GM19395 (cell line): ENCODE measurements at regions not wholly inside any gene's neighbourhood (a gene's known extent, or its start where the extent isn't known, plus 50 kb on each side); places are given as distances from the start of the nearest gene placed in this dataset.

Source experiments
- ATAC-seq: cut with Tn5 transposase; IDR thresholded peaks from one replicate; pipeline ENCODE4 v1.9.1; 2021; ENCODE audit warnings: mild to moderate bottlenecking, moderate library complexity; ENCODE audit not compliant: unreplicated experiment

DNA sequence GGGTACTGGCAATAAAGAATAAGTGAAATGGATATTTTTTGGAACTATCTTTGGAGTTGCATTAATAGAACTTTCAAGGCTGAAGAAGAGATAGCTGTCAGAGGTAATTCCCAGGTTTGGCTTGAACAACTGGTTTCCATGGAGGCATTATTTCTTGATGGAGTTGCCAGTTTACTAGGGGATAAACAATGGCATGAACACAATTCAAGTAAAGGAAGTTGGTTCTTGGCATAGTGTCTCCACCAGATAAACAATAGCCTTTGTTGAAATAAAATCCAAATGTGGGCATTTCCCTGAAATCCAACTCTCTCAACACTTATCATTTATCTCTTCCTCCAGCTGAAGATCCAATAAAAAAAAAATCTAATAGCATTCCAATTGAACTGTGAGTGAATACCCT, 454.9 kb downstream of the C6orf118 start:
- ATAC-seq, result no peak

DNA sequence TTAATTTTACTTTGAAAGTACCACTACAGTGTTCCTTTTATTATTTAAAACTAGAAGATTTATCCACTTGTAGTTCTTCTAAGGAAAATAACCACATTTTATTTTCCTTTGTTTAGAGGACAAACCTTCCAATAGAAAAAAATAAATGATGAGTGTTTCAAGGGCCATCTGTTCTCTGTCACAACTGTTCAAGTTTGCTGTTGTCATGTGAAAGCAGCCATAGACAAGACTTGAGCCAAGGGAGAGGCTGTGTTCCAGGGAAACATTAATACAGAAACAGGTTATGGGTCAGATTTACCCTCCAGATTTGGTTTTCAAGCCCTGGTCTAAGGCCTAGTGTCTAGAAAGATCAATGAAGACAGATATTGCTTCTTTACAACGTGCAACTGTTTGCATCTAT, 463.6 kb downstream of the C6orf118 start:
- no peak for ATAC-seq

DNA sequence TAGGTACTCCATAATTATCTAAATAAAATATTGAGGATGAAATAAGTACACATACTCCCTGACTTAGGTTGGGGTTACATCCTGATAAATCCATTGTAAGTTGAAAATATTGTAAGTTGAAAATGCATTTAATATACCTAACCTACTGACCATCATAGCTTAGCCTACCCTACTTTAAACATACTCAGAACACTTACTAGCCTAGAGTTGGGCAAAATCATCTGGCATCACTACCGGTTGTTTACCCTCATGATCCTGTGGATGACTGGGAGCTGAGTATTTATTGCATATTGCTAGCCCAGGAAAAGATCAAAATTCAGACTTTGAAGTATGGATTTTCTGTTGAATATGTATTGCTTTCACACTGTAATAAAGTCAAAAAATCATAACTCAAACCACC, 467.3 kb downstream of the C6orf118 start:
- ATAC-seq, result no peak

DNA sequence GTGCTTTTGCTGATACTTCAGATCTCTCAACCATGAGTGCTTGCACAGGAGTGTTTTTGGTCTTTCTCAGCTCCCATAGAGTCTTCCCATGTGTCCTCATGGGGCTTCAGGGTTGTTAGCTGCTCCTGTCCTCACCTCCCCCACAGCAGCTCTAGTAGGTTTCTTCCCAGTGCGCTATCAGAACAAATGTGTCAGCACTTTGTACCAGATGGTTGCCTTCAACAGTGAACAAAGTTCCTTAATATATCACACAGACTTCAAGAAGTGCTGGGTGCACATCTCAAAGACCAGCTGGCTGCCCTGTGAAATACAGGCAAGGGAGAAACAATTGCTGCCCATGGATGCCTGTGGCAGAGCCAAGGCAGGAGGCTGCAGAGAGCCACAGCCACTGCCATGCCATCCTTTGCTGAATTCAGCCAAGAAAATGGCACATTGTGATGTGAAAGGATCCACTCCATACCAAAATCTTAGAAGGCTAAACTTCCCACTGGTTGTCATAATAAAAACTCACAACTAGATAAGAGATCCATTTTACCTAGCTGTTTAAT, 471.3 kb downstream of the C6orf118 start:
- no peak for ATAC-seq

DNA sequence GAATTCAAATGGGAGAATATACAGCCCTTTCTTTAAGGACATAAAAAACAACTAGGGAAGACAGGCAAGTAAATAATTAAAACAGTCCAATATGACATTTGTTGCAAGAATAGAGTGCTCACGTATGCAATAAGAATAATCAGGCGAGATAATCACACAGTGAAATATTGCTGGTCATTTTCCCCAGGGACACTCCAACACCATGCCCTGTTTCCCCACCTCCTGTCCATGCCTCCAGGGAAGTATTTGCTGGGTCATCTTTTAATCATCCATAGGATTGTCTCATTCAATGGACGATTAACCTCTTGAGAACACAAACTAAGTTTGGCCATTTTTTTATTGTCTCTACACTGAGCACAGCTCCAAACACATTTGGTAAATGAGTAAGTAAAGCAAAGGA, 472.9 kb downstream of the C6orf118 start:
- no peak for ATAC-seq

DNA sequence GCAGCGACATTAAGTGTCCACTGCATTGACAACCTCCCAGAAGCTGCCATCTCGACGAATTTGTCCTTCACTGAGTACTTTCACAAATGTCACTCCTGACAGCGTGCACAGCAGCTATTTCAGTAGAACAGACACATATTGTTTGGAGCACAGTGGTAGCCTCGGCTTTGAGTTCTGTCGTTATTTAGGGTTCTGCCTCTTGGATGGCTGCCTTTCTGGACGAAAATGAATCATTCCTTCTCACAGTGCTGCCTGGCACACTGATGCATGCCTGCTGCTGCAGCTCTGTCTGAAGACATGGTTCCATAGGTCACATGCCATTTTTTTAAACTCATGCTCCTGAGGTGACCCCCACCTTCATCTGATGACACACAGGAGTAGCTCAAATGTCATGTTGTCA, 477.0 kb downstream of the C6orf118 start:
- no peak for ATAC-seq

DNA sequence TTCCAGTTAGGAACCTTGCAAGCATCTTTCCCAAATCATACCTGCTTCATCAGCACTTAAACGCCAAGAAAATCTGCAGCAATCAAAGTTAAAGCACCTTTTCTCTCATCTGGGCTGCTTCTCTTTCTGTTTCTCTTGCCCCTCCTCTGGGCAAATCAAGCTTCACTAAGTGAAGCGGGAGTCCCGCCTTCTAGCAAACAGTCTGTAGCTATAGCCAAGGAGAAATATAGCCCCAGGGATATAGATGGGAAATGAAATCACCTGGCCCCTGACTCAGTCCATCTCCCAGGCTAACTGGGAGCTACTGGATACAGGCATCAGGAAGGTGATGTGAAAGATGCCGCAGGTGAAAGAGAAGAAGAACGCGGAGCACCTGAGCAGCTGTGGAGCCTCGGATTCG, 481.9 kb downstream of the C6orf118 start:
- ATAC-seq, result no peak

DNA sequence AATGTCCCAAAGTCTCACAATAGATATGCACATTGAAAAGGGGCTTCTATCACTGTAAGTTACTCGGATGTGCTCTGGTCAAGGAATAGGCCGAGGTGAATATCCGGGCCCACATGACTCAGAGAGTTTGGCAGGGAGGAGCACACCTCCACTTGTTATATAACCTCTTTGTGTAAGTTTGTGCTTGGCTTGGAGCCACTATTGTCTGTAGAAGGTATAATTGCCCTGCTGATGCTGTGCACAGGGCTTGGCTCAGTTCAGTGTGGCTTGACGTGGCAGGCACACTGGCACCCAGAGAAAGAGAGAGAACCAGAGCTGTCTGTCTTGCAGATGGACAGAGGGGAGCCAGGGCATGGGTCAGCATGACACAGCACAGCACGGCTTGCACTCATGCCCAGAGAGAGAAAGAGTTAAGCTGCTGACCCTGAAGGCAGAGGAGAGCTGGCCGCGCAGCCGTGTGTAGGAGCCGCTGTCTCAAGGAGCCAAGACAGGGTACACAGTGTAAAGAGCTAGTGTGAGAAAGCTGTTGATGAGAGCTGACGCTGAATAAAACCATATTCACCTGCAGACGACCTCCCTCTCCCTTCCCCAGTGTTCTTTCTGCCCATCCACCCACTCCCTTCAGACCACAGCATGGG, 482.5 kb downstream of the C6orf118 start:
- no peak for ATAC-seq

DNA sequence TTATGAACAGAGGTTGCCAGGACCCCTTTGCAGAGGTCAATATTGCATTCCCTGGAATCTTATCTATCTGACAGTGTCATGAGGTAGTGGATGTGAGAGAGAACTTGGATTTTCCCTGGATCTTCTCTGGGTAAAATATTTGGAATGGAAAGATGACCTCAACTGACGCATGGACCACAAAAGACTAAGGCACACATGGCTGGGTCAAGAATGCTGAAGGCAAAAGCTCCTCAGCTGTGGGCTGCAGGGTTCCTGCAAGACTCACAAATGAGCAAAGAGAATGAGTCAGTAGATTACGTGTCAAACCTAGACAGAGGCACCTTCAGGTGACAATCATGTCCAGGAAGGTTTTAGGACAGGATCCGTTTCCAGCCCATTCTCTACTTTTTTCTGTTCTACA, 484.0 kb downstream of the C6orf118 start:
- ATAC-seq, result no peak

DNA sequence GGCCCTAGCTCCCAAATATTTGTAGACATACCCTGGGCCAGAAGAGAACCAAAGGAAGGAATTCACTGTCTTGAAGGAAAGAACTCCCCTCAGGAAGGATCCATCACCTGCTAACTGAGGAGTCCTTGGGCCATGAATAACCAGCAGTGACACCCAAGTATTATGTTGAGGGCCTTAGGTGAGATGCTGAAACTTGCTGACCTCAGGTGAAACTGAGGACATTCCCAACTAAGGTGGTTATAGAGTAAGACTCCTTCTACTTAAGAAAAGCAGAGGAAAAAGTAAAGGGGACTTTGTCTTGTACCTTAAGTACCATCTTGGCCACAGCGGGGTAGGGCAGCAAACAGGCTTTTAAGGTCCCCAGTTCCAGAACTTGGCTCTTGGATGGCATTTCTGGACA, 491.7 kb downstream of the C6orf118 start:
- ATAC-seq, result no peak

DNA sequence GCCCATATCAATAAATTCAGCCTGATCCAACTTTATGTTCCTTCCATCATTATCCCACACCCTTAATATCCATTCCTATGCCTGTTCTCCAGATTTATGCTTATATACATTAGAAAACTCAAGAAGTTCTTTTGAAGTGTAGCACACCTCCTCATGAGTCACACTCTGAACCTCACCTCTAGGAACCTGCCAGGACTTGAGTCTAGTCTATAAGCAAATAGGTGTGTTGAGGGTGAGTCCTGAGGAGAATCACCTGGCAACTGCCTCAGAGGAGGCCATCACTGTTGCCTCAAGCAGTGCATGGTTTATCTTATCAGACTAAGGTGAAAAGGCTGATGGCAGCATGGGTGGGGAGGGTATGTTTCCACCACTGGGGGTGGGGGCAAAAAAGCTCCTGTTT, 496.7 kb downstream of the C6orf118 start:
- no peak for ATAC-seq

DNA sequence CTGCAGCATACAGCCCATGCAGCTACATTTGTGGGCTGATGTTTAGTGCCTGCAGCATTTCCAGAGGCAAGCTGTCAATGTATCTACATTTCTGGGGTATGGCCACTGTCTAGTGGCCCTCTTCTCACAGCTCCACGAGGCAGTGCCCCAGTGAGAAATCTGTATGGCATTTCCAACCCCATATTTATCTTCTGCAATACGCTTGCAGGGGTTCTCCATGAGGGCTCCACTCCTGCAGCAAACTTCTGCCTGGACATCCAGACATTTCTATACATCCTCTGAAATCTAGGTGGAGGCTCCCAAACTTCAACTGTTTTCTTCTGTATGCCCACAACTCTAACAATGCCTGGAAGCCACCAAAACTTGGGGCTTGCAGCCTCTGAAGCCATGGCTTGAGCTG, 502.3 kb downstream of the C6orf118 start:
- no peak for ATAC-seq

DNA sequence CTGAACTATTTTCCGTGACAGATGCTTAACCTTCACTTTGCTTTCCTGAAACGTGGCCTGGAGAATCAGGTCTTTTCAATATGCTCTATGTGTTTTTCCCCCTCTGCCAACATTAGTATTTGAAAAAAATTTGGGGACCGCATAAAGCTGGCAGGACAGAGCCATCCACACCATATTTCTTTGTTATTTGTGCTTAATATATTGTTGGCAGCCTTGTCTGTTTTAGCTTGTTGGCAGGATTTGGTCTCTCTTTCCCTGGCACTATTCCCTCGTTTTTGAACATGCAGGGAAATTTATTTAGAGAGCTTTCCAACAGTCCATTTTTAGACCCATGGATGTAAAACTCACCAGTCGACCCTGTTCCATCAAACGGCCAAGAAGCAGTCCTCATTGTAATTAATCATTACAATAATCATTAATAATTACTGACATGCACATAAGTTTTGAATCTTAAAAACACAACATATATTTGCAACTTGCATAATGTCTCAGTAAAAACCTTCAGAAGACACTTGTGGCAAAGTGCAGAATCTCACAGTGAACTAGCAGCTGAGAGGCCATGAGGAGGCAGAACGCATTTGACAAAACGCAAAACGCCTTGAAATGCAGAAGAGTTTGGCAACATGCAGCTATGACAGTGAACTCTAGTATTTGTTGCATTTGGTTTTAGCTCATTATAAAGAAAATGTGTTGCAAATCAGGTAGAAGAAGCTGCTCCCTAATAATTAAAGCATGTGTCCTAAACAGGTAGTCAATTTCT, 514.2 kb downstream of the C6orf118 start:
- ATAC-seq, result no peak

DNA sequence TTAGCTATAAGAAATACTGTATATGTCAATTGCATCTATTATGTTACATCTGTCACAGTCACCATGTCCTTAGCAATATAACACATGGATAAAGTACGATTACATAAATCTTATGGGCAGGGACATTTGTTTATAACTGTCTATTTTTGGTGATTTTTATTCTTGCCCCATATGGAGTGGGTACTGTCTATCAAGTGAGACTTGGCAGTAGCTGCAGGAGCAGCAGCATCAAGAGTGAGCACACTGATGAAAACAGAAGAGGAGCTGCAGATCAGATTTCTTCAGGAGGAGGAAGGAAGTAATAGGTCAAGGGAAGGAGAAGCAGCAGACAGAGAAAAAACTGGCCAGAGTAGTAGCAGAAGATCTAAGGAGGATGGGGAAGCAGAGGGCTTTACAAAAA, 516.7 kb downstream of the C6orf118 start:
- no peak for ATAC-seq

DNA sequence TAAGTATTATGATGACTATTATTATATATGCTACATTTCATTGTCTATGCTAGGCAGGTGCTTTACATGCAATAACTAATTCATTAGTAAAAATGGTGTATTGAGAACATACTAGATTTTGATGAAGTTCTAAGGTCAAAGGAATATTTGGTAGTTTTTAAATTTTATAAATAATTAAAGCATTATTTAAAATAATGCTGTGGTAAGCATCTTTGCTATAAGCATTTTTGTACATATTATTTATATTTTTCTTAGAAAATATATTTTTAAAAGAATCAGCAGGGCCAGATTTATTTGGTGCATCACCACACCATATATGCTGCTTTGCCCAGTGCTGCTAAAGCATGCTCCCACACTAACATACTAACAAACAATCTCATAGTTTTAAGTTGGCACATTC, 517.9 kb downstream of the C6orf118 start:
- ATAC-seq, result no peak

DNA sequence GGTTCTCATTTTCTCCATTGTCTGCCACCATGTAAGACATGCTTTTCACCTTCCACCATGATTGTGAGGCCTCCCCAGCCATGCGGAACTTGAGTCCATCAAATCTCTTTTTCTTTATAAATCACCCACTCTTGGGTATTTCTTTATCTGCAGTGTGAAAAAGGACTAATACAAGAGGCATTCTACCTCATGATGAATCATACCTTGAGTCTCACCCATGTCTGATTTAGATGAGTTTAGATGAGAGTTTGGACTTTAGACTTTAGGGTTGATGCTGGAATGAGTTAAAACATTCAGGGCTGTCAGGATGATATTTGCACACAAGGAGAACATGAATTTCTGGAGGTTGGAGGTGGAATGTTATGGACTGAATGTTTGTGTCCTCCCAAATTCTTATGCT, 545.6 kb downstream of the C6orf118 start:
- ATAC-seq, result no peak

DNA sequence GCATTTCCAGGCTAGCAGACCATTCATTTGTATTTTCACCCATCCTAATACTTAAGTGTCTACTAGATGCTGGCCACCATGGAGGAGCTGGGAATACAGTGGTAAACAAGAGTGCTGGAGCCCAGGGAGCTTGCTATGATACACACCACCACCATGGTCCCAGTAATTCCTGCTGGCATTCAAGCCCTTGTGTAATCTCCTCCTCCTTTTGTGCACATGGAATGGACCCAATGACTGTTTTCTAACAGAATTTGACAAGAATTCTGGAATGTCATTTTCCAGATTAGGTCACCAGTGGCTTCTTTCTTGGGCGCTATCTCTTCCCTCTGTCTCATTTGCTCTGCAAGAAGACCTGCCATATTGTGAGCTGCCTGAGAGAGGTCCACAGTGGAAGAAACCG, 552.0 kb downstream of the C6orf118 start:
- no peak for ATAC-seq

DNA sequence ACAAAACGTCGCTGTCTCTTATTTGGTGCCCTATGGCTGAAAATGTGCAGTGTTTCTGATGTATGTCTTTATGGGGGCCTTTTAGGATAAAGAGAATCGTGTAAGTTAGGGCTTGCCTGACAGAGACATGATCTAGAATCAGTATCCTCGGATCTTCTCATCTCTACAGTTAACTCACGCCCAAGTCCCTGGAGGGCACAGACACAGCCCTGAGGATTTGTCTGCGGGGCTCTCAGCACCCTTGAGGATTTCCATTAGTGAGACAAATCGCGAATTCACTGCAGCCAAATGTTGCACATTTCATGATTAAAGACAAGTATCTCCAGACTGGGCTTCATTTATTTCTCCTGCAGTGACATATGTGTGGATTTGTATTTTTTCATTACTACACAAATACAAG, 552.7 kb downstream of the C6orf118 start:
- ATAC-seq, result no peak

DNA sequence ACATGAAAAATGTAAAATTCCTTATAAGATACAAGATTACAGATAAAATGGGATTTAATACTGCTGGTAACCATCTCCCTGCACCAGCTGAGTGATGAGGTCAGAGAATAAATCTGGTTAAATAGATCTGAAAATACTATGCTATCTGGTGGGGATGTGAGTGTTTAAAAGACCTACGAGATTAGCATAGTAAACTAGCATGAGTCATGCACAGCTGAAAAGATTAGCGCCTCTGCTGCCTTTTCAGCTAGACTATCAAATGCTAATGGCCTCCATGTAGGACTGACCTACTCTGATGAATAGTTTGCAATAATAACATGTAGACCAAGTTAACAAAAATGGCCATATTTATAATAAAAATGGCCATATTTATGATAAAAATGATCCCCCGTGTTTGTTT, 553.3 kb downstream of the C6orf118 start:
- ATAC-seq, result no peak

DNA sequence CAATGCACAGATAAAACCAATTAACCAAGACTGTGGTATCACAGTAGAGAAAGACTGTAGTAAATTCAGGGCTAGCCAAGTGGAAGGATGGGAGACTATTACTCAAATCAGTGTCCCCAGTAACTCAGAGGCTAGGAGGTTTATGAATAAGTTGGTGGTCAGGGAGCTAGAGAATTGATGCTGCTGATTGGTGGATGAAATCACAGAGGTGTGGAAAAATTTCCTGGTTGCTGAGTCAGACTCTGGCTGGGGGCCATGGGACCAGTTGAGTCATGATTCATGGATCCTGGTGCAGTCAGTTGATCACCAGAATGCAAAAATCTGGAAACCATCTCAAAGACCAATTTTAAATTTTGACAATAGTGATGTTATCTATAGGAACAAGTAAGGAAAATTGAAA, 555.9 kb downstream of the C6orf118 start:
- ATAC-seq, result no peak

DNA sequence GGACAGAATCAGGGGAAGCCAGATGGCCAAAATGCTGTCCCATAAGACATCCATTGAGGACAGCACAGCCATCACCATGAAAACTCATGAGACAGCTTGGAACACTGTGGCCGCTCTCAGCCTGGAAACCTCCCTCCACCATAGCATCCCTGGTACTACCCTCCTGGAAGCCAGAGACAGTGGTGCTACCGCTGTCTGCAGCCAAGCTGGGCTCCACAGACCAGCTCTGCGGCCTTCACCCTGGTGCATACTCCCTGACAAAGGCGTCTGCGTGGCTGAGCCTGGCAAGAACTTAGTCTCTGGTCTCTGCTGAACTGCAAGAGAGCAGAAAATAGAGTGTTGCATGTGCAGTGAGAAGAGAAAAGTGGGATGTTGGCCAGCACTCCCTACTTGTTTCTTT, 558.0 kb downstream of the C6orf118 start:
- ATAC-seq, result no peak

DNA sequence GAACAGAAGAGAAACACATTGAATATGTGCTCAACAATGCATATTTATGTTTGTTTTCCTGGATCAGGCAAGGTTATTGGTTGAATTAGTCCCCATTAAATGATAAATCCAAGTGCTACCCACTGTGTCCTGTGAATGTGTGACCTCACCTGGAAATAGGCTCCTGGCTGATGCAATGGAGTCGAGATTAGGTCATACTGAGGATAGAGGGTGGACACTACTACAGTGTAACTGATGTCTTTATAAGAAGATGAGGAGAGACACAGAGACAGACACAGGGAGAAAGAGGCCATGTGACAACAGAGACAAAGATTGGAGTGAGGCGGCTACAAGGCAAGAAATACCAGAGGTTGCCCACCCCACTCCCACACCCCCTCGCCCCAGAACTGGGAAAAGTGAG, 559.3 kb downstream of the C6orf118 start:
- ATAC-seq, result no peak
